Left ventricle myocardium superior (tissue), 1 donor: ENCODE measurements at regions not wholly inside any gene's neighbourhood (a gene's known extent, or its start where the extent isn't known, plus 50 kb on each side); places are given as distances from the start of the nearest gene placed in this dataset.

Experiments
- ATAC-seq: fragments of 200-7000 bp; cut with Tn5 transposase; one replicate; pipeline ENCODE4 v1.9.1; 2020; ENCODE audit warnings: mild to moderate bottlenecking, moderate library complexity
- DNase-seq: peaks from one replicate; pipeline ENCODE4 v3.0.0-alpha.2; 2020
- intact Hi-C: fragments of 100-400 bp; cut with micrococcal nuclease; formaldehyde crosslinking; loops from one replicate; pipeline ENCODE4 v1.11.0; 2022
- donor health status: DM: no; HTN: yes; CAD: no; lungs with severe emphysema.

GRCh38 chr9:79266986-79267385, 304.8 kb upstream of the TLE4 start:
- DNase-seq, result no peak
- ATAC-seq, result no peak
- intact Hi-C loops, result no loop called here

DNA sequence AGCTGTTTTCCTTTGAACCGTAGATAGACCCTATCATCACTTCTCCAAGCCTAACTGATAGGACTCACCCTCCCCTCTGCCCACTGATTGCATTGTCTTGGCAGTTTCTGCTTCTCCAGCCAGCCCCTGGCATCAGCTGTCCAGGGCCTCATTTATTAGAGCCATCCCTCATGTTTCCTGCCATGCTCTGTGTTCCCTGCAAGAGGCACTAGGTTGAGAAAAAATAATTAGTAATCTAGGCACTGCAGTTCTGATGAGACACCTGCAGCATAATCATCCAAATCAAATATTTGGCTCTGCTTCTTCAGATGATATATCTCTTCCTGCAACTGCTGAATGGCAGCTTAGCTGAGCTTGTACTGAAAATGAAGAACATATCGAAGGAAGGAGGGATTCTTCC, 303.0 kb upstream of the TLE4 start:
- no peak for ATAC-seq
- DNase-seq, result no peak
- intact Hi-C loops, result no loop called here

DNA sequence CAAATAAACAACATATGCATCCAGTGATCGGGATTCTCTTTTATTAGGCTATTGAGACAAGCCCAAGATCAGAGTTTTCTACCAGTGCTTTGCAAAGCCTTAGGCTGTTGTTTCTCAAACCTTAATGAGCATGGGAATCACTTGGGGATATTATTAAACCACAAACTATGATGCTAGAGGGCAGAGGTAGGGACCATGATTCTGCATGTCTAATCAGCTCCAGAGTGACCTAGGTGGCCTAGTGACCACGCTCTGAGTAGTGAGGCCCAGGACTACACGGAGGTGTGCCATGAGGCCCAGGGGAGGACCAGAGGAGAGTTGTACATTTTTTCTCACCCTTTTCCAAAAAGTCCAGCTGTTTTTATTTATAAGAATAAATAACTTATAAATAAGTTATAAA, 298.5 kb upstream of the TLE4 start:
- intact Hi-C loops, result no loop called here
- no peak for DNase-seq
- no peak for ATAC-seq

- intact Hi-C loops, result no loop called here
- DNase-seq (no peak), ATAC-seq (no peak)
Measured at GRCh38 chr9:79279356-79279755, 292.4 kb upstream of the TLE4 start.

DNA sequence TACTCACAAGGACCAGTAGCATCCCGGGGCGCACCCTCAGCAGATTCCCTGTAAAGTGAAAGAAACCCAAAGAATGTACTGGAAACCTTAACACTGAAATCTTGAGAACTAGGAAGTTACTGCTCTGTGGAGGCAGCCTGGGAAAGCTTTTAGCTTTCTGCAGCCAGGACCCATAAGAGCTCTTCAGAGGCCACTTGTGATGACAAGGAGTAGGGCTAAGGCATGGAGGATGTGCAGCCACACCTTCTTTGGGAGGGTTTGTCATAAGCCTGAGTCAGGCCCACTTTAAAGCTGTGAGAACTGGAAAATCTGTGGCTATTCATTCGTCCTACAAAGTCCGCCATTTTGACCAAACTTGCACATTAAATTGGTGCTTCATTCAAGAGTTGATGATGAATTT, 291.1 kb upstream of the TLE4 start:
- ATAC-seq, result no peak
- intact Hi-C loops, result no loop called here
- no peak for DNase-seq

DNA sequence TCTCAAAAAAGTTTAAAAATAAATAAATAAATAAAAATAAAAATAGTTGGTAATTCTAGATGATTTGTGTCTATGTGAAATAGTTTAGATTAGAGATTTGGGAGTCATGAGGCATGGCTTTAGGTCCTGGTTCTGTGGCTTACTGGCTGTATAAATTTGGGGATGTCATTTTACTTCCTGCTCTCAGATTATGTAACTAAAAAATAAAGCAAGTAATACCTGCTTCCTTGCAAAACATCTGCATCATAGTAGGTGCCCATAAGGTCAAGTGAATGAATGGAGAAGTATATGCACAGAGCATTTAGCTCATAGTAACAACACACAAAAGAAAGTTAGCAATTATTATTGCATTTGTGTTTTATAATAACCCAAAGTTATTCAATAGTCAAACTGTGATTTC, 287.7 kb upstream of the TLE4 start:
- intact Hi-C loops, result no loop called here
- no peak for ATAC-seq
- DNase-seq, result no peak

- DNase-seq (no peak), ATAC-seq (no peak)
- intact Hi-C loops, result no loop called here
Measured at GRCh38 chr9:79286992-79287707, 284.6 kb upstream of the TLE4 start.

DNA sequence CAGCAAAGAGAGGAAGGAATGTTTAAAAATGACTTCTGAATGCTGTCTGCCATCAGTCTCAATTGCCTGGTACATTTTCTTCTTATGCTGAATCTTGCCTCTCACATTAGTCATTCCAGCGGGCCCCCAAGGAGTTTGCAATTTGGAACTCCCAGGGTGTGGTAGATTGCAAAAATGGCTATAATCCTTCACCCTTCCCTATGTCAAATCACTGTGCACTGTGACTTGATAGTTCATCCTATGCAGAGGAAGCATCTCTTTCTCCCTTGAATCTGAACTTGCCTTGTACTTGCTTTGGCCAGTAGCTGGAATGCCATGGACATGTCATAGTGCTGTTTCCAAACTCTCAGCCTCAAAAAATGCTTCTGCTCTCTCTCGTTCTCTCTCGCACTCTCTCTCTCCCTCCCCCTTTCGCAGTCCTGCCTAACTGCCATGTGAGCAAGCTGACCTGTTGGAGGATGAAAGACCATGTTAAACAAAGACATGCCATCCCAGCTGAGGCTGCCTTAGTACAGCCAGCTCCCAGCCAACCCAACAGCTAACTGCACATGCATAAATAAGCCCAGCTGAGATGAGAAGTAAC, 284.0 kb upstream of the TLE4 start:
- intact Hi-C loops, result no loop called here
- ATAC-seq (no peak), DNase-seq (no peak)

- intact Hi-C loops, result no loop called here
- no peak for DNase-seq
- ATAC-seq, result no peak
Measured at GRCh38 chr9:79289856-79290255, 281.9 kb upstream of the TLE4 start.

DNA sequence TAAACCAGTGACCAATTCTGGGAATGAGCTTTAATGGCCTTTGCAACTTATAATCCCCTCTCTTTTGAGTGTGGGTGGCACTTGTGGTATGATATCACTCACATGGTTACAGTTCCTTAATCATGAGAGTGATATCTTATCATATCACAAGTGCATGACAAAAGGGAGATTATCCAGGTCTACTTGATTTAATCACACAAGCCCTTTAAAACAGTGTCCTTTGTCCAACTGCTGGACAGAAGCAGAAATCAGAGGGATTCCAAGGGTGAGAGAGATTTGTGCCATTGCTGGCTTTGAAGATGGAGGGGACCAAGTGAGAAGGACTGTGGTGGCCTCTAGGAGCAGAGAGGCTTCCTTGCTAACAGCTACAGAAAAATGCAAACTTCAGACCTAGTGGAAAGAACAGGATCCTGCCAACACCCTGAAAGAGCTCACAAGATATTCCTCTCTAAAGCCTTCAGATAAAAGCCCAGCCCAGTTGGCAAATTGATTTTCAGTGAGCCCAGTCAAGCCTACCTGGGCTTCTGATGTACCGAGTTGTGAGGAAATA, 279.0 kb upstream of the TLE4 start:
- intact Hi-C loops, result no loop called here
- no peak for ATAC-seq
- DNase-seq, result no peak

DNA sequence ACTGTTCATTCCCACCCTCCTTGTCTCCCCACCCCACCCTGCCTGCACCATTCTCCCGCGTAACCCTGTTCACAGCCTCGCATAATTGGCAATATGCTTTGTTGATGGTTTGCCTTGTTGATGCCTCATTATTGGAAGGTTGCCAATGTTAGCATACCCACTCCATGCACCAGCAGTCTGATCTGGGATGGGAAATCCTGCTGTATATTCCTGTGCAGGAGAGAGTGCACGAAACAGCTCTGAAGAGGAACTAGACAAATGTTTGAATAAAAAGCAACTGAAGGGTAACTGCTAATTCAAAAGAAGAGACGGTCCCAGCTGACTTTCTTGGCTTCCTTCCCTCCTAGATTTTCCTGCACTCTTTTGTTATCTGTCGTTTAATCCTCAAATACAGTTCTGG, 271.7 kb upstream of the TLE4 start:
- ATAC-seq (no peak), DNase-seq (no peak)
- intact Hi-C loops, result no loop called here

DNA sequence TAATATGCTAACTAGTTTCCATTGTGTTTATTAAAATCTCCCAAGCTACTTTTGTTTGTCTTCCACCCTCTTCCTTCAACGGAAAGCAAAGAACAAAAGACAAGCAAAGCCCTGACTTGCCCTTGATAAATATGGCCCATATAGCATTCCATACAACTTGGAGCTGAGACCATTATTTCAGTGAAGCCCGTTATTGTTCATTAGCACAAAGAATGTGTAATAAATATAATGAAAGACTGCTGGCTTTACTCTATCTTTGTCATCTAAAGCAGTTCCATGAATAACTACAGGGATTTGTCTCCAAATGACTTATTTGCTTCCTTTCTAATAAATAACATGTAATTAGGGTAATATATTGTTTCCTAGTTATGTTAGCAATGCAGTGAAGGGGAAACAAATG, 270.7 kb upstream of the TLE4 start:
- ATAC-seq, result no peak
- intact Hi-C loops, result no loop called here
- no peak for DNase-seq

DNA sequence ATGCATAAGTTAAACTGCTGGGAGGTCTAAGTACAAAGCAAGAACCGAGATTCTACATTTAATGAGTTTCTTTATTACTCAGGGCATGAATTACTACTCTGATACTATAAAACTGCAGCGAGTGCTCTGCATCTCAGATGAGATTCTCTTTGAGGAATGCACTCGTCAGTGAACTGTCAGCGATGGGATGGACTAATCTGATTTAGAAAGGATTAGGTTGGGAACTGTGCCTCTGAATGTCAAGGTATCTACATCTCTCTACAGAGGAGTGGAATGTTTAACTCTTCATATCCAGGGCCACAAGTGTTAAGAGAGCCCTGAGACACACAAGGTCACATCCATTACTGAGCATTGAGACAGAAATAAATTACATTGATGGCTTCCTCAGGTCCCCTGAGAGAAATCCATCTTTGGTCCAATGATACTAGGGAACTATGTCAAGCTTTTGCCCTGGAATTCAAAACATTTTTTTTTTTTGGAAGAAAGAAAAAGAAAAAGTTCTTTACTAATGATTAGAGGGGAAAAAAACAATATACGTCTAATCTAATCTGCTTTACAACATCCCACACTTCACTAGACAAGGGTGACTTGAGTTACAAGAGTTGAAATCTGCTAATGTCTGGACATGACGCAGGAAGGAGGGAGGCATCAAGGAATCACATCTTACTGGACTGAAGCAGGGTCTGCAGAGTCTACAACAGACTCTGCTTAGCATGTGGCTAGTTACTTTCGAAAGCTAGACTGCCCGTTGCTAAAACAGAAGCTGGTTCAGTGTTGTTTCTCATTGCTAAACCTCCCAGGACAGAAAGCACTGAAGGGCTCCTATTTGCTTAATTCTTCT, 270.0 kb upstream of the TLE4 start:
- intact Hi-C loops, result no loop called here
- no peak for ATAC-seq
- no peak for DNase-seq

- intact Hi-C loops, result no loop called here
- DNase-seq (no peak), ATAC-seq (no peak)
Measured at GRCh38 chr9:79302569-79302968, 269.2 kb upstream of the TLE4 start.

DNA sequence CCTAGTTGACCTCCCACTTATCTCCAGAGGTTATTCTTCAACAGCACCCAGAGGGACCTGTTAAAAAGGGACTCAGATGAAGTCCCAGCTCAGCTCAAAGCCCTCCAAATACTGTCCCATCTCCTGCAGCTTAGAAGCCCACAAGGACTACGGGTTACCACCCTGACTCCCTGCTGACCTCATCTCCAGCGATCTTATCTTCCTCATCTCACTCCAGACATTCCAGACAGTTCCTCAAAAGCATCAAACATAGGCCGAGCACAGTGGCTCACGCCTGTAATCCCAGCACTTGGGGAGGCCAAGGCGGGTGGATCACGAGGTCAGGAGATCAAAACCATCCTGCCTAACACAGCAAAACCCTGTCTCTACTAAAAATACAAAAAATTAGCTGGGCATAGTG, 263.8 kb upstream of the TLE4 start:
- no peak for ATAC-seq
- DNase-seq, result no peak
- intact Hi-C loops, result no loop called here

GRCh38 chr9:79312686-79313421, 258.9 kb upstream of the TLE4 start:
- intact Hi-C loops, result no loop called here
- DNase-seq (no peak), ATAC-seq (no peak)

DNA sequence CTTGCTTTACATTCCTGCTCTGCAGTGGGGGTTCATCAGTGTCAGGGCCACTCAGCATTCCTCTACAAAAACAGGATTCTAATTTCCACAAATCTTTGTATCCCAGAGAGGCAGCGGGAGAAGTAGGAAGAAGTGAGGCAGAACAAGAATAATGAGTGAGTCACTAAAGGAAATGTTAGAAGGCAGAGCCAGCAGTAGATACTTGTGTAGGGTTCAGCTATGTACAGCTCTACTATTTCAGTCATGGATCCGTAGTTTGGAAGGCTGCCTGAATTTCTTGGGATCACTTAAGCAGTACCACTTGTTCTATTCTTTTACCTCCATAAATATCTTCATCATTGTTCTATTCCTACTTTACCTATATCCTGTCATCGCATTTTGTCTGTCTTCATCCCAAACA, 246.3 kb upstream of the TLE4 start:
- DNase-seq (no peak), ATAC-seq (no peak)
- intact Hi-C loops, result no loop called here

DNA sequence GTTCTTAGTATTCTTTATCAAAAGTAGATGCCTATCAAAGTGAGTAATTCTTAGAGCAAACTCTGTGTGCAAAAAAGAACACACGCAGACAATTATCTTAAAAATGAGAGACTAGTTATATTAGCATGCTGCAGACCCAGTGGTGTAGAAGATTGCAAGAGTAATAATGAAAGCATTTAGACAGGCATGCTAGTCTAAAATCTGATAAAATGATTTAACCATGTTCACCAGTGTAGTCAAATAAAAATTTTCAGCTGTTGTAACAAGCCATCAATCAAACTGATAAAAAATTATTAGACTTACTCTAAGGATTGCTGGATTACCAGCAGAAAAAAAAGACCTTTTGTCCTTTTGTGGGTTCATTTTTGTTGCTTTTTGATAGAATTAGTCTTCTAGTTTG, 241.9 kb upstream of the TLE4 start:
- ATAC-seq (no peak), DNase-seq (no peak)
- intact Hi-C loops, result no loop called here

DNA sequence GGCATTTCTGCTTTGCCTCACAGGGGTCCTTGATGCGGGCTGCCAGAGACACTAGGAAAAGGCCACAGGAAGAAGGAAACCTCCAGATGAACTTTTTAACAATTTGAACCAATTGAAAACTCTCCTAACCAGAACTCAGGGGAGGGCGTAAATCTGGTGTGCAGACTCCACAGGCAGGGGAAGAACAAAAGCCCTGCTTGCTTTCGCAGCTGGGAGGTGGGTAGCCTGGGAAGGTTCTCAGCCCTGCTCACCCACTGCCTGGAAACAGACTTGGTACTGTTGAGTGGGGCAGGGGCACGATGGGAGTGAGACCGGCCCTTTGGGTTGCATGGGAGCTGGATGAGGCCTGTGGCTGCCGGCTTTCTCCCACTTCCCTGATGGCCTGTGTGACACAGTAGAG, 237.8 kb upstream of the TLE4 start:
- intact Hi-C loops, result no loop called here
- DNase-seq, result no peak
- no peak for ATAC-seq

DNA sequence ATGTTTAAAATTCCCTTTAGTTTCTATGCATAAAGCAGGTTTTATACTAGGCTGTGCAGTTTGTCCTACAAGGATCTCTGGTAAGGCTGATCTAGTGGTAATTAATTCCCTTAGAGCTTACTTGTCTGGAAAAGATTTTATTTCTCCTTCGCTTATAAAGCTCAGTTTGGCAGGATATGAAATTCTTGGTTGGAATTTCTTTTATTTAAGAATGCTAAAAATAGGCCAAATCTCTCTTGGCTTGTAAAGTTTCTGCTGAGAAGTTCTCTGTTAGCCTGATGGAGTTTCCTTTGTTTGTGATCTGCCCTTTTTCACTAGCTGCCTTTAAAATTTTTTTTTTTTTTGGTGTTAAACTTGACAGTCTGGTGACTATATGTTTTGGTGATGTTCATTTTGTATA, 237.1 kb upstream of the TLE4 start:
- no peak for DNase-seq
- intact Hi-C loops, result no loop called here
- ATAC-seq, result no peak
